ENCODE measurements at regions not wholly inside any gene's neighbourhood (a gene's known extent, or its start where the extent isn't known, plus 50 kb on each side); places are given as distances from the start of the nearest gene placed in this dataset.
A peak's percentile ranks its signal among the peaks of the same experiment; 100 is the strongest.

- DNase-seq (ENCODE audit: low read depth) = no peak
These were observed 82.6 kb upstream of the DHX15 start for GRCh38 chr4:24666816-24667477.

DNA sequence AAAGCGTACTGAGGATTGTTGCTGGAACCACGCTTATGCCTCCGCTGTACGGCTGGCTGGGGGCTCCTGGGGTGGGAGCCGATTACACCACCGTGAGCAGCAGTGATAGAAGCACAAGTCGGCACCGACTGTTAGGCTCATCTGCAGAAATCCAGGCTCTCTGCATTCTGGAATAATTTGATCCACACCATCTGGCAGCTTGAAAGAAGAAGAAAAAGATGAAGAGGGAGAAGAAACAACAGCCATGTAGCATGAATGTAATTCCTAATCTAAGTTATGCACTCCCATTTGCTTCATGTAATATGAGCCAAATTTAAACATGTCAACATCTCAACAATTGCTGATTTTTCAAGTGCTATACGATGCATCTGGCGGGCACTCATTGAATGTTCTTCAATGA lies 84.6 kb upstream of the DHX15 start:
- no peak for DNase-seq (ENCODE audit: low read depth)

DNA sequence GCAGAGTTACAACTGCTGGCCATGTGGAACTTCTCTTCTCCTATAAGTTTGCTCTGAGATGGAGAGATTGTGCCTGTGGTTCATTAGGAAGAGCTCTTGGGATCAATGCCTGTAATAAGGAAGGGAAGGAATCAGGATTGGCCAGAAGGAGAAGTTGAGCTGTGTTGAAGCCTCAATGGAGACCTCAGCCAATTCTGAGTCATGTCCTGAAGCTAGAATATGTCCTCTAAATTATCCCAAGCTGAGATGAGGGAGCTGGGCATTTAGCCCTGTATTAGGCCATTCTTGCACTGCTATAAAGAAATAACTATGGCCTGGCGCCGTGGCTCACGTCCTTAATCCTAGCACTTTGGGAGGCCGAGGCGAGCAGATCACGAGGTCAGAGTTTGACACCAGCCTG lies 85.4 kb upstream of the DHX15 start:
- no peak for DNase-seq (ENCODE audit: low read depth)

- no peak for DNase-seq (ENCODE audit: low read depth)
These were observed 87.5 kb upstream of the DHX15 start for GRCh38 chr4:24671849-24672248.

- no peak for DNase-seq (ENCODE audit: low read depth)
These were observed 88.5 kb upstream of the DHX15 start for GRCh38 chr4:24672880-24673279.

DNA sequence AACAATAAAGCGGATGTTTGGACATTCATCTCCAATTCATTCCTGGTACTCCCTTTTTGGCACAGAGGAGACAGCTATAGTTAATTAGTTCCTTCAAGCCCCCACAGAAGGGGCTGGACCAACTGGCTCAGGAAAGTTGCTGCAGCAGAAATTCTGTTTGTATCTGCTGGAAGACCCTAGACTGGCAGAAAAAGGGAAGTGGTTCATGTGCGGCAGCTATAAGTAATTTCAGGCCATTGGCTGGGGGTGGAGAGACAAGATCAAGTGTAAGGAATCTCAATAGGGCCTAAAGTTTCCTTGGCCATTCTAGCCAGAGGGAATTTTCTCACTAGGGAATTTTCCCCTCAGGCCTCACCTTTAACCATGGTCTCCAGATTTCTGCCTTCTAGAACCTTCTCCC lies 89.9 kb upstream of the DHX15 start:
- DNase-seq (ENCODE audit: low read depth) = no peak

- DNase-seq (ENCODE audit: low read depth) = no peak
These were observed 91.5 kb upstream of the DHX15 start for GRCh38 chr4:24675721-24676389.

GRCh38 chr4:24677909-24678308 lies 93.6 kb upstream of the DHX15 start:
- no peak for DNase-seq (ENCODE audit: low read depth)

- no peak for DNase-seq (ENCODE audit: low read depth)
These were observed 96.5 kb upstream of the DHX15 start for GRCh38 chr4:24680746-24681448.

DNA sequence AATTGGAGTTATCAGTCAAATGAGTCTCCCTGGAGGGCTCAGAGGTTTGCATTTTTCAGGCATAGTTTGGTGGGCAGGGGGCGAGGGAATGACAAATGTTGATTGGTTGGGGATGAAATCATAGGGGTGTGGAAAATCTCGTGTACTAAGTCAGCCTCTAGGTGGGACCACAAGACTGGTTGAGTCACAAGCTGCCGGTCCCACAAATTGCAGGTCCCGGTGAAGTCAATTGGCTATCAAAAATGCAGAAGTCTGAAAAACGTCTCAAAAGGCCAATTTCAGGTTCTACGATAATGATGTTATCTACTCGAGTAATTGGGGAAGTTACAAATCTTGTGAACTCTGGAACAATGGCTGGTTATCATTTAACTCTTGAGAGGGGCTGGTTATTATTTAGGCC lies 98.8 kb upstream of the DHX15 start:
- no peak for DNase-seq (ENCODE audit: low read depth)

GRCh38 chr4:24686866-24687692 lies 102.7 kb upstream of the DHX15 start:
- DNase-seq (ENCODE audit: low read depth) = no peak

DNA sequence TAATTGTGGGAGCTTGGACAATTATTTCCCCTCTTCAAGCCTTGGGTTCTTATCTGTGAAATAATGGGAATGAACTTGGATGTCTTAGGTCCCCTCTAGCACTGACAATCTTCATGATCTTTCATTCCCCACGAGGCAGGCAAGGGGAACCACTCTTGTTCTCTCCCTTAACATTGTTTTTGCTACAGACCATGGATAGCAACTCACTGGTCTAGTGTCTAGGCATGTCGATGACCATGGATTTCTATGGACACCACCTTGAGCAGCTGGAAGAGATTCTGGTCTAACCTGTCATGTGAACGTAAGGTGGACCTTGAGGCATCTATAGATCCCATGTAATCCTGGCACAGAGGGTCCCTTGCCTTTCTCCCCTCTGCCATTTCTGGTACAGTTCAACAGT lies 104.1 kb upstream of the DHX15 start:
- DNase-seq (ENCODE audit: low read depth) = no peak

DNA sequence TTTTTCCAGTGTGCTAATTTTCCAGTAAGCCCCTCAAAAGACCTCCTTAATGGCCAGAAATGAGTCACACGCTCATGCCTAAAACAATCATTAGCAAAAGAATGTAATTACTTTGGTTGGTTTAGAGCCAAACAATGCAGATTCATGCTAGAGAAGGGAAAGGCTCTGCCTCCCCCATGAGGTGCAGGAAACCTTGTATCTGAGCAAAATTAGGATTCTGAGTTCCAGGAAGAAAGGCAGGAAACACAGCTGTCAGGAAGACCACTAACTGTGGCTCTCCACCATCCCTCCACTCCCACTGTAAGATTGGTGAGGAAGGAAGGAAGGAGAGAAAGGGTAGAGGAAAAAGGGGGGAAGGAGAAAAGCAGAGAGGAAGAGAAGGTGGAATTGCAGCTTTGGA lies 104.9 kb upstream of the DHX15 start:
- DNase-seq (ENCODE audit: low read depth) = no peak

GRCh38 chr4:24690436-24690835 lies 104.9 kb upstream of the SOD3 start:
- DNase-seq (ENCODE audit: low read depth) = peak; percentile 33

DNA sequence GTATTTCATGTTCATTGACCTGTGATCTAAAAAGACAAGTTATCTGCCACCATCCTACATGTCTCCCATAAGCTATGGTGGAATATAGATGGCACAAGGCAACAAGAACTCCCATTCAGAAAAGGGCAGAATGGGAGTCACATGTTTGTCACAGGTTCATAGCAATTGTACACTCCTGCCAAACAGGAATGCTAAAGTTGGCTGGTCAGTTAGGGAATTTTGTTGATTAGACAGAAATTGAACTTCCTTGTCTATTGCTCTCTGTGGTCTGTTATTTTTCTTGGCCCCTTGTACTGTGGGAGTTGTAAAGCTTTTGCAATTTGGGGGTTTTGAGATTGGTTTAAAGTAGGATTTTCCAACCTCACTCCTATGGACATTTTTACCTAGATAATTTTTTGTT lies 101.7 kb upstream of the SOD3 start:
- DNase-seq (ENCODE audit: low read depth) = no peak

- no peak for DNase-seq (ENCODE audit: low read depth)
These were observed 95.3 kb upstream of the SOD3 start for GRCh38 chr4:24700118-24700517.

GRCh38 chr4:24701683-24702082 lies 93.7 kb upstream of the SOD3 start:
- no peak for DNase-seq (ENCODE audit: low read depth)

GRCh38 chr4:24702281-24702680 lies 93.1 kb upstream of the SOD3 start:
- DNase-seq (ENCODE audit: low read depth) = no peak

DNA sequence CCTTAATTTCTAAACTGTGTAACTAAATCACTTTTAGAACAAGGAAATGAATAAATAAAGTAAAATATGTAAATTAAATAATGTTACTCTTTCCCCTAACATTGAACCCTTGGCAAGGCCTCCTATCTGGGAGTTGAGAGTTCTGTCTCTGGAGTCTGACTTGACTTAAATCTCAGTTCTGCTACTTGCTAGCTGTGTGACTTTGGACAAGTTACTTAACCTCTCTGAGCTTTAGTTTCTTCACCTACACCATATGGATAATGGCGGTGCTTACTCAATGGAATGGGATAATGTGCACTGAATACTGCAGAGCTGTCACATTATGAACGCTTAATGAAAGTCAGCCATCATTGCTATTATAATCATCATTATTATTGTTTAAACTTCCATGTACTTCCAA lies 92.1 kb upstream of the SOD3 start:
- no peak for DNase-seq (ENCODE audit: low read depth)

GRCh38 chr4:24704149-24704548 lies 91.2 kb upstream of the SOD3 start:
- no peak for DNase-seq (ENCODE audit: low read depth)

- DNase-seq (ENCODE audit: low read depth) = no peak
These were observed 90.2 kb upstream of the SOD3 start for GRCh38 chr4:24705016-24705753.

- no peak for DNase-seq (ENCODE audit: low read depth)
These were observed 81.8 kb upstream of the SOD3 start for GRCh38 chr4:24713604-24714003.
